Limb (tissue), 2 donors: ENCODE measurements at regions not wholly inside any gene's neighbourhood (a gene's known extent, or its start where the extent isn't known, plus 50 kb on each side); places are given as distances from the start of the nearest gene placed in this dataset.
A peak's percentile ranks its signal among the peaks of the same experiment; 100 is the strongest.
"Not testable (repeated sequence)": the region's sequence is repeated elsewhere in the genome, so short reads cannot be mapped to it uniquely, and the experiment has no call there.

Source experiments
- DNase-seq, 2 donors: peaks; one replicate each; pipeline ENCODE4 v3.0.0-alpha.2; 2016; ENCODE audit errors: extremely low spot score in 2 of 2

DNA sequence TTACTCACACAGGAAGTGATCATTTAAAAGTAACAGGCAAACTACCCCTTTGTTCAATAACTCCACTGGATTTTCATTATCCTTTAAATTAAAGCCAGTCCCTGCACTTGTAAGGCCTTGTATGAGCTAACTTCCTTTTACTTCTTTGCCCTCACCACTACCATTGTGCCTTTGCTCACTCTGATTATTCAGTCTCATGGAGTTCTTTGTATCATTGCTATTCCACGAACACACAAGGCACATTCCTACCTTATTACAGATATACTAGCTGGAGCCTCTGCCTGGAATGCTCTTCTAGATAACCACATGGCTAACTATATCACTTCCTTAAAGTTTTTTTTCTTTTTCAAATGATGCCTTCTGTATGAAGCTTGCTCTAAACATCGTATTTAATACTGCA lies 748.6 kb upstream of the HS3ST5 start:
- no peak for DNase-seq

- DNase-seq = no peak
Measured at GRCh38 chr6:115078555-115078954, 735.7 kb upstream of the HS3ST5 start.

DNA sequence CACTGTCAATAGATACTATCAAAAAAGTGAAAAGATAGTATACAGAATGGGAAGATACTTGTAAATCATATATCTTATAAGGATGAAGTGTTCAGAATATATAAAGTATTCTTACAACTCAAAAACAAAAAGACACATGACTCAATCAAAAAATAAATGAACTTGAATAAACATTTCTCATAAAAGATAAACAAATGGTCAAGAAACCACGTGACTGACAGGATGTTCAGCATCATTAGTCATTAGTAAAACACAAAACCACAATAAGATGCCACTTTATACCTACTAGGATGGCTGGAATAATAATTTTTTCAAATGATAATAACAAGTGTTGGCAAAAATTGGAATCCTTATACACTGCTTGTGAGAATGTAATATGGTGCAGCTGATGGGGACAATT lies 729.1 kb upstream of the HS3ST5 start:
- no peak for DNase-seq

DNA sequence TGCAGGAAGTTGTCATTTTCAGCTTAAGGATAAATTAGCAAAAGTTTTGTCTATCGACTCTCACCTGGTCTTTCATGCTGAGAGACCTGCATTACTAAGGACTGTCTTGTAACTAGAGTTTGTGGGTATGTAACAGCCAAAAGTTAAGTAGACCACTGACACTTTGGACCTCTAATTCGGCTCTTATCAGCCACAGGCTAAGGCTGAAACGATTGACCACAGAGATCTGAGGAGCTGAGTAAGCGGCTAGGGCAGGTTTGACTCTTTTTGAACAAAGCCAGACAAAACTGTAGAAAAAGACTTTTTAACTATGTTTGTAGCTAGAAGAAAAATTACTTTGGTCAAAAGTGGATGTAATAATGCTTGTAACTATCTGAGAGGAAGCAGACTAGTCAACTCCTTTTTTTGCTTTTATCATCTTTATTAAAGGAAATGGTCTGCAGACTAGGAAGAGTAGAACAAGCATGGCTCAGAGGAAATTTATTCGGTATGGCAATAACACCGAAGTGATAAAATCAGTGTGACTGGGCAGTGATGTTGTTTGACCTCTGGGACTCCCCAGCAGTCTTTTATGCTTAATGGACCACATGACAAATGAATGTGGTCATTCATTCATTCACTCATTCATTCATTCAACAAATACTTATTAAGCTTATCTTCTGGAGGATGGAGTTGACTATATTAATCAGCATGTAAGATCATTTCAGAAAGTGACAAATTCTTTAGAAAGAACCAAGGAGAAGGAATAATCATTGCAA lies 725.0 kb upstream of the HS3ST5 start:
- DNase-seq = no peak

GRCh38 chr6:115064680-115065079 lies 721.9 kb upstream of the HS3ST5 start:
- DNase-seq = no peak

- DNase-seq = no peak
Measured at GRCh38 chr6:115060581-115060980, 717.8 kb upstream of the HS3ST5 start.

DNA sequence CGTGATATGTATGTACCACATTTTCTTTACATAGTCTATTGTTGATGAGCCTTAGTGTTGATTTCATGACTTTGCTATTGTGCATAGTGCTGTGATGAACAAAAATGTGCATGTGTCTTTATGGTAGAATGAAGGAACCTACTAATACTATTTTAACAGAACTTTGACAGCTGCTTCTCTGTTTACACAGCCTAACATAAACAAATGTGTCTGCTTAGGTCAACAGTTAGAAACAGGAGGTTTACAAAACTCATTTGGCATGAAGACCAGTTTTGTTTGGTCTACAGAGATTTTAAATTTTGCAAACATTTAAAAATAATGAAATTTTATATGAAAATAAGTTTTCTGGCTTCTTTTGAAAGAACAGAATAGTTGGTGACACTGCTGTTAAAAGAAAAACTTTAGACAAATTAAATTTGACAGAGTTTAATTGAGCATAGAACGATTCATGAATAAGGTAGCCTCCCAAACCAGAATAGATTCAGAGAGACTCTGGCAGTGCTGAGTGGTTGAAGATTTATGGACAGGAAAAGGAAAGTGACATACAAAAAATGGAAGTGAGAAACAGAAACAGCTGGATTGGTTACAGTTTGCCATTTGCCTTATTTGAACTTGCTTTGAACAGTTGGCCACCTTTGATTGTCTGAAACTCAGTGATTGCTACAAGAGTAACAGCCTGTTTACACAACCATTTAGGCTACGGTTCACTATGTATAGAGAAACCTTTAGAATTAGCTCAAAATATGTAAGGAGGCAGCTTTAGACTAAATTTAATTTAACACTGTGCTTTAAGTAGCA lies 715.8 kb upstream of the HS3ST5 start:
- DNase-seq = no peak

- no peak for DNase-seq
Measured at GRCh38 chr6:115055579-115055978, 712.8 kb upstream of the HS3ST5 start.

DNA sequence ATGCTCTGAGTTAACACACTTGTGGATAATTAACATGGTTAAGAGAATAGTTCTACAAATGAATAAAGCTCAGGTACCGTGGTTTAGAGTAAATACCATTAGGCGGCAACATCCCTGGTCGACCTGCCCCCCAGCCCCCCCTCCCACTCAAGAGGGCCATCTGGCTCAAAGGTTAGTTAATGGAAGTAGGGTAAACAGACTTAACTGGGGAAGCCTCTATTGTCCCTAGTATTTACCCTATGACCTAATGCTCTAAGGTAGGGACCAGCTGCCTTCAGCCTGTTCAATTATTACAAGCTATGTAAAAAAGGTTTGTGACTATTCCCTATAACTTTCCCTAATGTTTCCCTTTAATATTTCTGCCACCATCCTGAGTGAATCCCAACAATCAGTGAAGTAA lies 711.4 kb upstream of the HS3ST5 start:
- not testable (repeated sequence) for DNase-seq

DNA sequence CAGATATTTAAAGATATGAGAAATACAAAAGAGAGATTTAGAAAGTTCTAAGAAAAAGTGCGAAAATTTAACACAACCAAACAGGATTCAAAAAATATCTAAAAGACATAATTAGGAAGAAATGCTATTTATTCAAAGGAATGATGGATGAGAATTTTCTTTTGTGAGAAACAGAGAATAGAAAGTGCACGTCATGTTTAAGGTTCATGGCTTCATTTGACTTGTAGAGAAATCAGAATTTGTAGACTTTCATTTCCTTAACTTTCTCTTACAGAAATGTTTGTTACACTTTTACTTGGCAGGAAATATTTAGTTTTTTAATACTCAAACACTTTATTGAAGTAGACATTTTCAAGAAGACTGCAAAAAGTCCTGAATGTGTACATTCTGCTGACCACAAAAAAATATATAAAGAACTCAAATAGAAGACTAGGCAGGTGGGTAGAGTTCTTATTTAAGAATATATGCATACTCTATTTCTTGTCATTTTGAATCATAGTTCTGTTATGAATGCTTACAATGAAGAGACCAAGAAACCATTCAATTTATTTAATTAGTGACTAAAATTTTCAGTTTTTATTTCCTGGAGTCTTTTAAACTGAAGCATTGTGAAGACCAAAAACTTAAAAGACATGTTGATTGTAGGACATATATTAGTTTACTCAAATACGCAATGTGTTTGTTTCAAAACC lies 710.5 kb upstream of the HS3ST5 start:
- DNase-seq = no peak

GRCh38 chr6:115016593-115016992 lies 673.8 kb upstream of the HS3ST5 start:
- no peak for DNase-seq

GRCh38 chr6:115004982-115005381 lies 662.2 kb upstream of the HS3ST5 start:
- peak; percentile 34 to 58 for DNase-seq

GRCh38 chr6:115004204-115004603 lies 661.4 kb upstream of the HS3ST5 start:
- no peak for DNase-seq

DNA sequence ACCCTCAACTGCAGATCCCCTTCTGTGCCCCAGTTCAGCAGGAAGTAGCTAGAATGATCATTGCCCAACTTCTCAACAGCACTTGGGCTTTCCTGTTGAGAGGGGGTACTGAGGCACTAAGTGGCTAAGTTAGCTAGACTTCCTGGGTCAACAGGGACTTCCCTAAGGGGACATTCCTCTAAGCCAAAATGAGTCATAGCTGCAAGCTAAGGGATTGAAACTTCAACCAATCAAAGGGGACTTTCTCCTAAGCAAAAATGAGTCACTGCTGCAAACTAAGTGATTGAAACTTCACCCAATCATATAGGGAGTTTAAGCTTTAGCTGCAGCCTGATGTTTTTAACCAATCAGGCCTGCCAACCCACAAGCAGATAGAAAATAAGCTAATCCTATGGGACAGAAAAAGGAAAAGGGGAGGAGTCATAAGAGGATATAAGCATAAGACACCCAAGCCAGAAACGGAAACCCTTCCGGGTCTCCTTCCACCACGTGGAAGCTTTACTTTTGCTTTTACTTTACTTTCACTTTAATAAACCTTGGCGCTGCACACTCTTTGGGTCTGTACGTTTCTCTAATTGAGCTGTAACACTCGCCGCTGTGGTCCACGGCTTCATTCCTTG lies 659.0 kb upstream of the HS3ST5 start:
- DNase-seq = no peak

DNA sequence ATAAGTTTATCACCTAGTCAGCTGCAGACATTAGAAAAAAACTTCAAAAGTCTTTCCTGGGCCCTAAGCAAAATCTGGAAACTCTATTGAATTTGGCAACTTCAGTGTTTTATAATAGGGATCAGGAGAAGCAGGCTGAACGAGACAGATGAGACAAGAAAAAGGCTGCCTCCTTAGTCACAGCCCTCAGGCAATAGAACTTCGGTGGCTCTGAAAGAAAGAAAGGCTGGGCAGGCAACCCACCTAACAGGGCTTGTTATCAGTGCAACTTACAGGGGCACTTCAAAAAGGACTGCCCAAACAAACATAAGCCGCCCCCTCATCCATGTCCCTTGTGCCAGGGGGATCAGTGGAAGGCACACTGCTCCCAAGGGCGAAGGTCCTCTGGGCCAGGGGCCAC lies 657.9 kb upstream of the HS3ST5 start:
- DNase-seq = no peak

- no peak for DNase-seq
Measured at GRCh38 chr6:114998492-114998891, 655.7 kb upstream of the HS3ST5 start.

- DNase-seq = no peak
Measured at GRCh38 chr6:114997813-114998292, 655.0 kb upstream of the HS3ST5 start.

- DNase-seq = no peak
Measured at GRCh38 chr6:114995526-114995925, 652.7 kb upstream of the HS3ST5 start.

DNA sequence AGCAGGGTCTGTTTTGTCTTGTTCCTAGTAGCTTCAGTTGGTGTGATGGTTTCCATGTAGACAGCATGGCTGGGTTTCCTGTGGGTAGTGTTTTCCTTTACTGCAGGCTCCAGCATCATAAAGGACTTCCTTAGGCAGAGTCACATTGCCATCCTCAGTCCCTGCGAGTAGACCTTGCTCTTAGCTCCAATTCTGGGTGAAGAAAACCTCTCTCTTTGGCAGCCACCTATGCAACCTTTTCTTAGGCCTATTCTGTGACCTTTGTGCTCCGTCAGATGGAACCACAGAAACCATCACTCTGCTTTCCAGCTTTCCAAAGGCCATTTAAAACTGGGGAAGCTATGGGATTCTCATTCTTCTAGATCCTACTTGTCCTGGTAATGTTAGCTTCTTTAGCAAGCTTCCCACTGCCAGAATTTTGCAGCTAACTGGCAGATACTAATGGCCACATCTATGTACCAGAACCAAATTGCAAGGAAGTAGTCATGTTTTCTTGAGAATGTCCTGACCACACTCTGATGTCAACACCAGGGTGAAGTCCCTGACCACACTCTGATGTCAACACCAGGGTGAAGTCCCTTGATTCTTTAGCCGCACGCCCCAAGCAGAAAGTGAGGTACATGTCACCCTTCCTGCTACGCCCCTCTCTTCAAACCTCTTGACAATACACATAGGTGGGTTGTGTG lies 646.6 kb upstream of the HS3ST5 start:
- DNase-seq = no peak

GRCh38 chr6:114987281-114987680 lies 644.5 kb upstream of the HS3ST5 start:
- no peak for DNase-seq

- no peak for DNase-seq
Measured at GRCh38 chr6:114955363-114955762, 612.5 kb upstream of the HS3ST5 start.
